GM12865 (cell line): ENCODE measurements at regions not wholly inside any gene's neighbourhood (a gene's known extent, or its start where the extent isn't known, plus 50 kb on each side); places are given as distances from the start of the nearest gene placed in this dataset.

Source experiments
- DNase-seq: peaks from one replicate; pipeline ENCODE4 v3.0.0; 2010; ENCODE audit warnings: low read depth
- H3K4me3 ChIP-seq: 2 replicates; pipeline ENCODE4 v1.5.1; 2011; ENCODE audit warnings: mild to moderate bottlenecking, low read depth, low read length, control low read depth
- CTCF ChIP-seq: IDR thresholded peaks from 2 replicates; pipeline ENCODE4 v1.5.1; 2011; ENCODE audit warnings: low read length, control low read depth, low read depth, inconsistent platforms; ENCODE audit not compliant: insufficient read depth; ENCODE audit errors: missing control alignments

GRCh38 chr12:97659117-97659880 lies 196.7 kb downstream of the RMST start:
- no peak for TF ChIP-seq CTCF
- no peak overlapping the region for H3K4me3 ChIP-seq
- peak; percentile 17 for DNase-seq

GRCh38 chr12:97666263-97666662 lies 203.7 kb downstream of the RMST start:
- no peak for TF ChIP-seq CTCF
- DNase-seq, result no peak
- no peak overlapping the region for H3K4me3 ChIP-seq

GRCh38 chr12:97672870-97673269 lies 210.3 kb downstream of the RMST start:
- no peak for TF ChIP-seq CTCF
- DNase-seq, result no peak
- H3K4me3 ChIP-seq, result no peak overlapping the region

GRCh38 chr12:97680751-97681150 lies 218.1 kb downstream of the RMST start:
- no peak overlapping the region for H3K4me3 ChIP-seq
- no peak for TF ChIP-seq CTCF
- DNase-seq, result no peak

GRCh38 chr12:97681612-97682504 lies 219.3 kb downstream of the RMST start:
- H3K4me3 ChIP-seq, result no peak overlapping the region
- TF ChIP-seq CTCF, result no peak
- DNase-seq, result peak; percentile 40

- H3K4me3 ChIP-seq, result no peak overlapping the region
- DNase-seq, result no peak
- no peak for TF ChIP-seq CTCF
These were observed 222.8 kb downstream of the RMST start for GRCh38 chr12:97685360-97685759.
